ENCODE measurements at regions not wholly inside any gene's neighbourhood (a gene's known extent, or its start where the extent isn't known, plus 50 kb on each side); places are given as distances from the start of the nearest gene placed in this dataset.

GRCh38 chr11:69578167-69578566 lies 62.8 kb upstream of the CCND1 start:
- no peaks in the 10 kb centered on the region for H3K9me3 ChIP-seq (ENCODE audit: control insufficient read depth, insufficient read depth, low read depth, low read length)
- TF ChIP-seq ZNF121 (tag by site-specific recombination; IDR thresholded peaks at IDR 0.05) (no peak), ZNF48 (tag by site-specific recombination; IDR thresholded peaks at IDR 0.05) (no peak), GFI1B (tag by site-specific recombination; IDR thresholded peaks at IDR 0.05) (no peak), INSM2 (tag by site-specific recombination; IDR thresholded peaks at IDR 0.05) (no peak), ZNF514 (tag by site-specific recombination; IDR thresholded peaks at IDR 0.05) (no peak), ZNF629 (tag by site-specific recombination; IDR thresholded peaks at IDR 0.05) (no peak), PBX3 (CRISPR knock-in tag; IDR thresholded peaks at IDR 0.05) (no peak), ZNF175 (tag by site-specific recombination; IDR thresholded peaks at IDR 0.05) (no peak)
- H3K4me1 ChIP-seq (ENCODE audit: control insufficient read depth, insufficient read depth, low read length), result no peaks in the 10 kb centered on the region
- ChIA-PET POLR2A (no interaction called here), CTCF (no interaction called here)
- no peak overlapping the region for H3K4me3 ChIP-seq (ENCODE audit: low read depth, low read length)
- H3K36me3 ChIP-seq (ENCODE audit: control insufficient read depth in 2 of 2, insufficient read depth in 1 of 2, low read length in 2 of 2), result no peaks in the 10 kb centered on the region
- no peak overlapping the region for H3K27ac ChIP-seq (ENCODE audit: extremely low read depth, low read depth, low read length)

- Histone ChIP-seq H3K4me1 (ENCODE audit: control insufficient read depth, insufficient read depth, low read length) (no peaks in the 10 kb centered on the region), H3K36me3 (ENCODE audit: control insufficient read depth in 2 of 2, insufficient read depth in 1 of 2, low read length in 2 of 2) (no peaks in the 10 kb centered on the region), H3K27ac (ENCODE audit: extremely low read depth, low read depth, low read length) (no peak overlapping the region), H3K9me3 (ENCODE audit: control insufficient read depth, insufficient read depth, low read depth, low read length) (no peaks in the 10 kb centered on the region), H3K4me3 (ENCODE audit: low read depth, low read length) (no peak overlapping the region)
- ChIA-PET CTCF (no interaction called here), POLR2A (no interaction called here)
- no peak for TF ChIP-seq ZNF133 (tag by site-specific recombination; IDR thresholded peaks at IDR 0.05)
- no peak for TF ChIP-seq ZNF692 (tag by site-specific recombination; IDR thresholded peaks at IDR 0.05)
- TF ChIP-seq ZNF146 (tag by site-specific recombination; IDR thresholded peaks at IDR 0.05), result no peak
- TF ChIP-seq ZNF274 (IDR thresholded peaks at IDR 0.05; ENCODE audit: low read length), result no peak
- no peak for TF ChIP-seq ZNF274 (tag by site-specific recombination; IDR thresholded peaks at IDR 0.05; ENCODE audit: borderline replicate concordance)
These were observed 60.4 kb upstream of the CCND1 start for GRCh38 chr11:69580529-69580928.

- no peaks in the 10 kb centered on the region for H3K4me1 ChIP-seq (ENCODE audit: control insufficient read depth, insufficient read depth, low read length)
- no peak for TF ChIP-seq ZNF266 (tag by site-specific recombination; IDR thresholded peaks at IDR 0.05; ENCODE audit: low read depth)
- no peak for TF ChIP-seq ZNF114 (tag by site-specific recombination; IDR thresholded peaks at IDR 0.05)
- TF ChIP-seq PRDM6 (tag by site-specific recombination; IDR thresholded peaks at IDR 0.05), result peak; percentile 29; the same call in 1 of the 2 replicates
- no peak for TF ChIP-seq ZNF514 (tag by site-specific recombination; IDR thresholded peaks at IDR 0.05)
- ChIA-PET CTCF (no interaction called here), POLR2A (no interaction called here)
- no peak overlapping the region for H3K4me3 ChIP-seq (ENCODE audit: low read depth, low read length)
- H3K36me3 ChIP-seq (ENCODE audit: control insufficient read depth in 2 of 2, insufficient read depth in 1 of 2, low read length in 2 of 2), result no peaks in the 10 kb centered on the region
- no peak overlapping the region for H3K27ac ChIP-seq (ENCODE audit: extremely low read depth, low read depth, low read length)
- no peaks in the 10 kb centered on the region for H3K9me3 ChIP-seq (ENCODE audit: control insufficient read depth, insufficient read depth, low read depth, low read length)
These were observed 58.0 kb upstream of the CCND1 start for GRCh38 chr11:69582756-69583467.
